Upper lobe of right lung (tissue), 1 donor: ENCODE measurements at regions not wholly inside any gene's neighbourhood (a gene's known extent, or its start where the extent isn't known, plus 50 kb on each side); places are given as distances from the start of the nearest gene placed in this dataset.
"Not testable (repeated sequence)": the region's sequence is repeated elsewhere in the genome, so short reads cannot be mapped to it uniquely, and the experiment has no call there.

Experiments used
- ATAC-seq: fragments of 200-7000 bp; cut with Tn5 transposase; one replicate; pipeline ENCODE4 v1.9.1; 2020; ENCODE audit warnings: mild to moderate bottlenecking, moderate library complexity
- DNase-seq: peaks from one replicate; pipeline ENCODE4 v3.0.0-alpha.2; 2020
- H3K27ac ChIP-seq: fragments of 200-600 bp; one replicate; pipeline ENCODE4 v1.8.0; 2022
- H3K27me3 ChIP-seq: fragments of 200-600 bp; one replicate; pipeline ENCODE4 v1.8.0; 2022; ENCODE audit warnings: mild to moderate bottlenecking
- H3K36me3 ChIP-seq: fragments of 200-600 bp; one replicate; pipeline ENCODE4 v1.8.0; 2022
- H3K4me1 ChIP-seq: fragments of 200-600 bp; one replicate; pipeline ENCODE4 v1.8.0; 2022
- H3K4me3 ChIP-seq: fragments of 200-600 bp; one replicate; pipeline ENCODE4 v1.8.0; 2022; ENCODE audit warnings: mild to moderate bottlenecking
- H3K9me3 ChIP-seq: fragments of 200-600 bp; one replicate; pipeline ENCODE4 v1.8.0; 2022
- CTCF ChIP-seq: fragments of 200-600 bp; IDR thresholded peaks from one replicate; pipeline ENCODE4 v1.8.0; 2022; ENCODE audit warnings: antibody characterized with exemption
- intact Hi-C: fragments of 100-400 bp; cut with DNase I; formaldehyde crosslinking; loops from one replicate; pipeline ENCODE4 v1.11.0; 2022
- donor health status: DM: no; HTN: yes; CAD: no; lungs with severe emphysema.

GRCh38 chr13:20311596-20311995, 79.5 kb upstream of the GJB6 start:
- TF ChIP-seq CTCF = no peak
- Histone ChIP-seq H3K36me3 (no peaks in the 10 kb centered on the region), H3K4me1 (no peaks in the 10 kb centered on the region), H3K27ac (no peak overlapping the region), H3K27me3 (no peaks in the 10 kb centered on the region), H3K4me3 (no peak overlapping the region), H3K9me3 (peaks cover 4% of the 10 kb centered on the region)
- DNase-seq (no peak), ATAC-seq (no peak)
- intact Hi-C loops = no loop called here

- H3K4me3 ChIP-seq = no peak overlapping the region
- no peak overlapping the region for H3K27ac ChIP-seq
- peaks cover 4% of the 10 kb centered on the region for H3K9me3 ChIP-seq
- no peaks in the 10 kb centered on the region for H3K27me3 ChIP-seq
- H3K4me1 ChIP-seq = no peaks in the 10 kb centered on the region
- H3K36me3 ChIP-seq = no peaks in the 10 kb centered on the region
- no peak for TF ChIP-seq CTCF
- ATAC-seq (no peak), DNase-seq (no peak)
- intact Hi-C loops = no loop called here
Measured at GRCh38 chr13:20311022-20311421, 78.9 kb upstream of the GJB6 start.

GRCh38 chr13:20306039-20306438, 73.9 kb upstream of the GJB6 start:
- intact Hi-C loops = no loop called here
- no peak overlapping the region for H3K4me3 ChIP-seq
- H3K27ac ChIP-seq = no peak overlapping the region
- DNase-seq (no peak), ATAC-seq (no peak)
- no peaks in the 10 kb centered on the region for H3K4me1 ChIP-seq
- TF ChIP-seq CTCF = no peak
- H3K36me3 ChIP-seq = no peaks in the 10 kb centered on the region
- H3K9me3 ChIP-seq = peaks cover 4% of the 10 kb centered on the region
- H3K27me3 ChIP-seq = peaks cover 27% of the 10 kb centered on the region

- ATAC-seq (no peak), DNase-seq (no peak)
- no peaks in the 10 kb centered on the region for H3K4me1 ChIP-seq
- intact Hi-C loops = no loop called here
- H3K4me3 ChIP-seq = no peak overlapping the region
- H3K9me3 ChIP-seq = peaks cover 4% of the 10 kb centered on the region
- no peak overlapping the region for H3K27ac ChIP-seq
- H3K27me3 ChIP-seq = peaks cover 30% of the 10 kb centered on the region
- H3K36me3 ChIP-seq = no peaks in the 10 kb centered on the region
- TF ChIP-seq CTCF = no peak
Measured at GRCh38 chr13:20305587-20305986, 73.5 kb upstream of the GJB6 start.

- H3K27ac ChIP-seq, H3K4me1 ChIP-seq, H3K9me3 ChIP-seq, H3K36me3 ChIP-seq, ATAC-seq, H3K4me3 ChIP-seq, intact Hi-C loops, DNase-seq: not testable (repeated sequence)
- H3K27me3 ChIP-seq = peaks cover 43% of the 10 kb centered on the region
Measured at GRCh38 chr13:20304061-20304460, 71.9 kb upstream of the GJB6 start.

- ATAC-seq = no peak
- Histone ChIP-seq H3K36me3 (no peaks in the 10 kb centered on the region), H3K27me3 (peaks cover 46% of the 10 kb centered on the region), H3K27ac (no peak overlapping the region), H3K9me3 (peaks cover 4% of the 10 kb centered on the region), H3K4me1 (no peaks in the 10 kb centered on the region), H3K4me3 (no peak overlapping the region)
- TF ChIP-seq CTCF = no peak
- no peak for DNase-seq
- intact Hi-C loops = no loop called here
Measured at GRCh38 chr13:20303636-20304035, 71.5 kb upstream of the GJB6 start.
